Fibroblast of mammary gland (primary cell): ENCODE measurements at regions not wholly inside any gene's neighbourhood (a gene's known extent, or its start where the extent isn't known, plus 50 kb on each side); places are given as distances from the start of the nearest gene placed in this dataset.

Source experiments
- DNase-seq: peaks from one replicate; pipeline ENCODE4 v3.0.0-alpha.2; 2010; ENCODE audit warnings: low read depth
- H3K4me3 ChIP-seq: 2 replicates; pipeline ENCODE4 v1.5.1; 2011; ENCODE audit warnings: low read depth, mild to moderate bottlenecking, low read length, moderate library complexity; ENCODE audit not compliant: control insufficient read depth
- CTCF ChIP-seq: conservative IDR thresholded peaks from 2 replicates; pipeline ENCODE4 v1.5.1; 2011; ENCODE audit warnings: low read depth, low read length, inconsistent platforms; ENCODE audit not compliant: control insufficient read depth, insufficient read depth

DNA sequence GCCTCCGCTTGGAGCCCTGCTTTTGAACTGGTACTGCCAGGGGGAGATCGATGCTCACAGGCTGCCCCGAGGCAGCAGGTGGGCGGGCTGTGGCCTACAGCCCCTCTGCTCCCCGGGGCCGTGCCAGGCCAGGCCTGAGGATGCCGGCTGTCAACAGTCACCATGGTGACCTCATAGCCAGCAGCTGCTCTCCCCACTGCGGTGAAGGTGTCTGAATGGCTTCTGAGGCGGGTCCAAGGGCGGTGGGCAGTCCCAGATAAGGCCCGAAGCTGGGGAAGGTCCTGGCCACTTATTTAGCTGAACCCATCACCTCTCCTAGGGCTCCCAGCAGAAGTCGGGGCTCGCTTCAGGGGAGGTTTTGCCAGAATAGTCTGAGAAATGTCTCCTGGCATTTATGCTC, 179.3 kb downstream of the ARHGAP12 start:
- no peak for TF ChIP-seq CTCF
- H3K4me3 ChIP-seq: no peak overlapping the region
- DNase-seq: no peak

DNA sequence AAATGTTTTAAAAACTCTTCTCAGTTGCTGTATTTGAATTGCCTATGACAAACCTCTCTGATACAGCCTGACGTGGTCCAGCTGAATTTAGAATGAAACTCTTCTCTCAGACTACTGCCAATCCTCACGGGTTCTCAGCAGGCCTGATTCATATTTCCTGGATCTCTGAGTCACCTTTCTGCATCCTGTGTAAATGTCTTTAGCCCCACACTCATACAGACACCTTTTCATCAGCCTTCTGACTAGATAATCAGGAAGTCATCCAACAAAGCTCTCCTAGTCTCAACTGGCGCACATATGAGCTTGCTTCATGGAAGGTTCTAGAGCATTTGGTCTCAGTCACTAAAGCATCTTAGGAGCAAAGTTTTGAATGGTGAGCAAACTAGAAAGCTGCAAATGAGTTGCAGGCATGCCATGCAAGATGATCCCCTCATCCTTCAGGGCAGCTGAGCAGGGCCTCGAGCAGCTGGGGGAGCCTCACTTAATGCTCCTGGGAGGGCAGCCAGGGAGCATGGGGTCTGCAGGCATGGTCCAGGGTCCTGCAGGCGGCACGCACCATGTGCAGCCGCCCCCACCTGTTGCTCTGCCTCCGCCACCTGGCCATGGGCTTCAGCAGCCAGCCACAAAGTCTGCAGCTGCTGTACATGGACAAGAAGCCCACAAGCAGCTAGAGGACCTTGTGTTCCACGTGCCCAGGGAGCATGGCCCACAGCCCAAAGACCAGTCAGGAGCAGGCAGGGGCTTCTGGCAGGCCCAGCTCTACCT, 182.8 kb downstream of the ARHGAP12 start:
- DNase-seq: peak; percentile 98
- H3K4me3 ChIP-seq: no peak overlapping the region

DNA sequence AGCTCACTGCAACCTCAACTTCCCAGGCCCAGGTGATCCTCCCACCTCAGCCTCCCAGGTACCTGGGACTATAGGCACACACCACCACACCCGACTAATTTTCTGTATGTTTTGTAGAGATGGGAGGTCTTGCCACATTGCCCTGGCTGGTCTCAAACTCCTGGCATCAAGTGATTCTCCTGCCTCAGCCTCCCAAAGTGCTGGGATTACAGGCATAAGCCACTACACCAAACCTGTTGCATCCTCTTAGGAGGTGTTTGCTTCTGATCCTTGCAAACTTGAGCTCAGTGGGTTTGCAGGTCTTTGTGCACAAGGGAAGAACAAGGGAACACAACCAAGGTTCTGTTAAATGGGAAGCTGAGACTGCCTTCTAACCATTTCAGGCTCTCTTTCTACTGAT, 184.6 kb downstream of the ARHGAP12 start:
- H3K4me3 ChIP-seq: no peak overlapping the region
- DNase-seq: no peak
- TF ChIP-seq CTCF: no peak

More for the DNA sequence above, 182.8 kb downstream of the ARHGAP12 start:
- TF ChIP-seq CTCF: no peak

- TF ChIP-seq CTCF: no peak
- no peak overlapping the region for H3K4me3 ChIP-seq
- no peak for DNase-seq
These were observed 186.4 kb downstream of the ARHGAP12 start for GRCh38 chr10:31742255-31742654.

DNA sequence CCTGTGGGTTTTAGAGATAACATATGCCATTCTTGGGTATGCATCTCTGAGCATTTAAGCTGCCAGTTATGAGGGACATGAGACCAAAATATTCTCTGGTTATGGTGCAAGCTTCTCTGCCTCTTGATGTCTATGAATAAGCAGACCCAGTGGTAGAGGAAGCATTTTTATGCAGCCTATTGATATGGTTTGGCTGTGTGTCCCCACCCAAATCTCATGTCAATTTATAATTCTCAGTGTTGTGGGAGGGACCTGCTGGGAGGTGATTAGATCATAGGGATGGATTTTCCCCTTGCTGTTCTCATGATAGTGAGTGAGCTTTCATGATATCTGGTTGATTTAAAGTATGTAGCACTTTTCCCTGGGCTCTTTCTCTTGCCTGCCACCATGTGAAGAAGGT, 187.2 kb downstream of the ARHGAP12 start:
- DNase-seq: no peak
- no peak for TF ChIP-seq CTCF
- no peak overlapping the region for H3K4me3 ChIP-seq

GRCh38 chr10:31739711-31740110, 188.9 kb downstream of the ARHGAP12 start:
- no peak overlapping the region for H3K4me3 ChIP-seq
- TF ChIP-seq CTCF: no peak
- DNase-seq: peak; percentile 85
